MM.1S (cell line): ENCODE measurements at regions not wholly inside any gene's neighbourhood (a gene's known extent, or its start where the extent isn't known, plus 50 kb on each side); places are given as distances from the start of the nearest gene placed in this dataset.
"Not testable (repeated sequence)": the region's sequence is repeated elsewhere in the genome, so short reads cannot be mapped to it uniquely, and the experiment has no call there.

Source experiments
- CTCF ChIP-seq: fragments of 300-600 bp; sonication (generic); IDR thresholded peaks from 2 replicates; pipeline ENCODE4 v1.5.1; 2016; ENCODE audit warnings: antibody characterized with exemption, low read length, mixed read lengths
- EZH2phosphoT487 ChIP-seq: fragments of 300-600 bp; sonication (generic); IDR thresholded peaks from 2 replicates; pipeline ENCODE4 v1.6.1; 2018; ENCODE audit warnings: antibody characterized with exemption, low read length

DNA sequence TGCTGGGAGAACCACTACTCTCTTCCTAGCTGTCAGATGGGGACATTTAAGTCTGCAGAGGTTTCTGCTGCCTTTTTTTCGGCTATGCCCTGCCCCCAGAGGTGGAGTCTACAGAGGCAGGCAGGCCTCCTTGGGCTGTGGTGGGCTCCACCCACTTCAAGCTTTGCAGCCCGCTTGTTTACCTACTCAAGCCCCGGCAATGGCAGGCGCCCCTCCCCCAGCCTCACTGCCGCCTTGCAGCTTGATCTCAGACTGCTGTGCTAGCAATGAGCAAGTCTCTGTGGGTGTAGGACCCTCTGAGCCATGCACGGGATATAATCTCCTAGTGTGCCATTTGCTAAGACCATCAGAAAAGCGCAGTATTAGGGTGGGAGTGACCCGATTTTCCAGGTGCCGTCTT is 195.2 kb upstream of the AFF2 start:
- TF ChIP-seq CTCF, EZH2phosphoT487: not testable (repeated sequence)
